B cell (primary cell): ENCODE measurements at regions not wholly inside any gene's neighbourhood (a gene's known extent, or its start where the extent isn't known, plus 50 kb on each side); places are given as distances from the start of the nearest gene placed in this dataset.

Experiments used
- ATAC-seq: fragments of 200-7000 bp; cut with Tn5 transposase; one replicate; pipeline ENCODE4 v1.10.0; 2021; ENCODE audit warnings: low read depth, mild to moderate bottlenecking, moderate number of reproducible peaks, moderate library complexity
- CTCF ChIA-PET: fragments of 350-600 bp; sonication (Branson Sonifier 250); formaldehyde crosslinking; loops from one replicate; lab custom pipeline; 2021; ENCODE audit warnings: antibody characterized with exemption, inconsistent platforms; lab: Charles Lee
- POLR2A ChIA-PET: fragments of 350-600 bp; sonication (Branson Sonifier 250); formaldehyde crosslinking; loops from one replicate; lab custom pipeline; 2021; ENCODE audit warnings: antibody characterized with exemption; lab: Charles Lee
- DNase-seq: peaks from one replicate; pipeline ENCODE4 v3.0.0; 2013
- H2AFZ ChIP-seq: 2 replicates; pipeline ENCODE4 v1.6.1; 2012; ENCODE audit warnings: mild to moderate bottlenecking, low read depth, low read length; ENCODE audit not compliant: insufficient read depth, poor library complexity, severe bottlenecking
- H3K27ac ChIP-seq, 2 donors: 1 replicate in 1 of 2; 2 replicates in 1 of 2; pipeline ENCODE4 v1.5.1; 2012 to 2013; ENCODE audit warnings: low read length in 2 of 2, mild to moderate bottlenecking in 2 of 2, moderate library complexity in 1 of 2
- H3K27me3 ChIP-seq, 4 experiments: fragments of 200-600 bp in 1 of 4; sonication (generic) in 1 of 4; replicated peaks in 1 of 4; 1 replicate in 2 of 4; 2 replicates in 2 of 4; pipeline versions ENCODE4 v1.6.1 to v1.7.0; 2013 to 2016; ENCODE audit warnings: low read length in 3 of 4, mild to moderate bottlenecking in 2 of 4, mixed read lengths in 1 of 4, moderate library complexity in 1 of 4; ENCODE audit not compliant: insufficient read depth in 4 of 4, control insufficient read depth in 3 of 4; ENCODE audit errors: control extremely low read depth in 1 of 4
- H3K36me3 ChIP-seq, 2 experiments: replicated peaks in 1 of 2; 1 replicate in 1 of 2; 2 replicates in 1 of 2; pipeline versions ENCODE4 v1.6.1 to v1.7.1; 2013; ENCODE audit warnings: low read length in 1 of 2; ENCODE audit not compliant: insufficient read depth in 2 of 2, control insufficient read depth in 1 of 2; ENCODE audit errors: control extremely low read depth in 1 of 2, extremely low read depth in 1 of 2
- H3K4me1 ChIP-seq, 2 donors: fragments of 200-600 bp in 1 of 2; sonication (generic) in 1 of 2; 1 replicate in 1 of 2; 2 replicates in 1 of 2; pipeline versions ENCODE4 v1.5.1 to v1.6.1; 2013 to 2017; ENCODE audit warnings: low read length in 2 of 2; ENCODE audit not compliant: control insufficient read depth in 2 of 2, insufficient read depth in 2 of 2
- H3K4me2 ChIP-seq: replicated peaks from 2 replicates; pipeline ENCODE3; 2012; ENCODE audit warnings: mild to moderate bottlenecking, low read depth, low read length; ENCODE audit not compliant: poor library complexity, severe bottlenecking
- H3K4me3 ChIP-seq, 5 experiments: fragments of 200-600 bp in 1 of 5; sonication (generic) in 1 of 5; 1 replicate in 3 of 5; 2 replicates in 2 of 5; pipeline versions ENCODE4 v1.5.1 to v1.7.0; 2011 to 2016; ENCODE audit warnings: low read length in 4 of 5, mild to moderate bottlenecking in 4 of 5, low read depth in 2 of 5, control low read depth in 1 of 5, moderate library complexity in 1 of 5; ENCODE audit not compliant: insufficient read depth in 1 of 5; ENCODE audit errors: control extremely low read depth in 1 of 5, extremely low read depth in 1 of 5
- H3K79me2 ChIP-seq: fragments of 200-600 bp; sonication (generic); one replicate; pipeline ENCODE4 v1.6.0; 2016; ENCODE audit warnings: low read length; ENCODE audit not compliant: control insufficient read depth, insufficient read depth
- H3K9ac ChIP-seq: fragments of 200-600 bp; sonication (generic); 2 replicates; pipeline ENCODE4 v1.6.1; 2017; ENCODE audit warnings: mild to moderate bottlenecking, low read length, moderate library complexity
- H3K9me3 ChIP-seq, 3 donors: one replicate each; pipeline versions ENCODE4 v1.6.1 to v1.7.1; 2013; ENCODE audit warnings: low read length in 2 of 3; ENCODE audit not compliant: control insufficient read depth in 2 of 3, insufficient read depth in 1 of 3; ENCODE audit errors: control extremely low read depth in 1 of 3
- H4K20me1 ChIP-seq: 2 replicates; pipeline ENCODE4 v1.6.0; 2012; ENCODE audit warnings: mild to moderate bottlenecking, low read length; ENCODE audit not compliant: insufficient read depth, control insufficient read depth, poor library complexity, severe bottlenecking
- H3K27ac Mint-ChIP-seq: one replicate; pipeline ENCODE4 v1.8.0; 2021; ENCODE audit warnings: mixed read lengths
- H3K27me3 Mint-ChIP-seq: one replicate; pipeline ENCODE4 v1.8.0; 2021; ENCODE audit warnings: mixed read lengths
- H3K4me1 Mint-ChIP-seq: one replicate; pipeline ENCODE4 v1.8.0; 2021; ENCODE audit warnings: mixed read lengths
- H3K4me3 Mint-ChIP-seq: one replicate; pipeline ENCODE4 v1.8.0; 2021; ENCODE audit warnings: mixed read lengths
- H3K9me3 Mint-ChIP-seq: one replicate; pipeline ENCODE4 v1.8.0; 2022; ENCODE audit warnings: mixed read lengths; ENCODE audit not compliant: insufficient read depth
- EZH2 ChIP-seq: IDR thresholded peaks from 2 replicates; pipeline ENCODE4 v1.6.1; 2012; ENCODE audit warnings: borderline replicate concordance, low read depth, mild to moderate bottlenecking, moderate library complexity, low read length; ENCODE audit not compliant: insufficient read depth, poor library complexity, severe bottlenecking
- WGBS: methylation state at CpG from one replicate; pipeline ENCODE4 v1.1.5; 2013; ENCODE audit warnings: missing lambda C conversion rate; ENCODE audit not compliant: insufficient coverage; 5-methylcytosine and 5-hydroxymethylcytosine counted together
- intact Hi-C: fragments of 100-400 bp; cut with micrococcal nuclease; formaldehyde crosslinking; loops from one replicate; pipeline ENCODE4 v1.10.0; 2022
- TF ChIP-seq, protein P1 (sequence below): fragments of 200-600 bp; IDR thresholded peaks from one replicate; pipeline ENCODE4 v1.8.0; 2022; ENCODE audit warnings: antibody characterized with exemption, mild to moderate bottlenecking

GRCh38 chr1:193584731-193585239, 398.4 kb upstream of the B3GALT2 start:
- H4K20me1 ChIP-seq = no peaks in the 10 kb centered on the region
- no peak overlapping the region for H3K4me3 Mint-ChIP-seq
- H3K9me3 ChIP-seq = no peaks in the 10 kb centered on the region
- H3K9me3 Mint-ChIP-seq = no peaks in the 10 kb centered on the region
- no peak for DNase-seq
- no peak overlapping the region for H3K27ac ChIP-seq
- no peak overlapping the region for H3K9ac ChIP-seq
- no peak overlapping the region for H3K4me3 ChIP-seq
- no peak for ATAC-seq
- no peaks in the 10 kb centered on the region for H3K79me2 ChIP-seq
- no CpG with 5 or more reads among the region's 2 CpGs for WGBS
- H3K27ac Mint-ChIP-seq = no peak overlapping the region
- ChIA-PET POLR2A (no interaction called here), CTCF (interaction anchor here (0.6 to 0.7 kb wide), 2 partner anchors 1188 to 1204 kb away, joined by 3 read pairs; no protein-coding TSS in a partner anchor)
- H3K36me3 ChIP-seq = no peaks in the 10 kb centered on the region
- H3K4me2 ChIP-seq = no peak overlapping the region
- TF ChIP-seq, protein P1, sequence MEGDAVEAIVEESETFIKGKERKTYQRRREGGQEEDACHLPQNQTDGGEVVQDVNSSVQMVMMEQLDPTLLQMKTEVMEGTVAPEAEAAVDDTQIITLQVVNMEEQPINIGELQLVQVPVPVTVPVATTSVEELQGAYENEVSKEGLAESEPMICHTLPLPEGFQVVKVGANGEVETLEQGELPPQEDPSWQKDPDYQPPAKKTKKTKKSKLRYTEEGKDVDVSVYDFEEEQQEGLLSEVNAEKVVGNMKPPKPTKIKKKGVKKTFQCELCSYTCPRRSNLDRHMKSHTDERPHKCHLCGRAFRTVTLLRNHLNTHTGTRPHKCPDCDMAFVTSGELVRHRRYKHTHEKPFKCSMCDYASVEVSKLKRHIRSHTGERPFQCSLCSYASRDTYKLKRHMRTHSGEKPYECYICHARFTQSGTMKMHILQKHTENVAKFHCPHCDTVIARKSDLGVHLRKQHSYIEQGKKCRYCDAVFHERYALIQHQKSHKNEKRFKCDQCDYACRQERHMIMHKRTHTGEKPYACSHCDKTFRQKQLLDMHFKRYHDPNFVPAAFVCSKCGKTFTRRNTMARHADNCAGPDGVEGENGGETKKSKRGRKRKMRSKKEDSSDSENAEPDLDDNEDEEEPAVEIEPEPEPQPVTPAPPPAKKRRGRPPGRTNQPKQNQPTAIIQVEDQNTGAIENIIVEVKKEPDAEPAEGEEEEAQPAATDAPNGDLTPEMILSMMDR = no peak
- TF ChIP-seq EZH2 = no peak
- H3K27me3 Mint-ChIP-seq = peaks cover 17% of the 10 kb centered on the region
- H3K27me3 ChIP-seq = no peaks in the 10 kb centered on the region
- intact Hi-C loops = no loop called here
- no peaks in the 10 kb centered on the region for H3K4me1 Mint-ChIP-seq
- no peak overlapping the region for H2AFZ ChIP-seq
- no peaks in the 10 kb centered on the region for H3K4me1 ChIP-seq

- Histone ChIP-seq H3K27ac (no peak overlapping the region), H2AFZ (no peak overlapping the region), H3K27me3 (peaks cover 0 to 3% (median 0%) of the 10 kb centered on the region in 4 experiments), H3K9ac (no peak overlapping the region), H3K36me3 (no peaks in the 10 kb centered on the region), H3K4me3 (no peak overlapping the region), H3K4me1 (no peaks in the 10 kb centered on the region), H3K9me3 (no peaks in the 10 kb centered on the region), H3K79me2 (no peaks in the 10 kb centered on the region), H4K20me1 (no peaks in the 10 kb centered on the region), H3K4me2 (no peak overlapping the region)
- intact Hi-C loops = no loop called here
- H3K9me3 Mint-ChIP-seq = no peaks in the 10 kb centered on the region
- peaks cover 29% of the 10 kb centered on the region for H3K27me3 Mint-ChIP-seq
- TF ChIP-seq, protein P1 = no peak
- TF ChIP-seq EZH2 = no peak
- no peak overlapping the region for H3K4me3 Mint-ChIP-seq
- H3K27ac Mint-ChIP-seq = no peak overlapping the region
- POLR2A ChIA-PET = no interaction called here
- ATAC-seq = no peak
- H3K4me1 Mint-ChIP-seq = no peaks in the 10 kb centered on the region
- WGBS = 98% methylated on average over 3 of the region's 3 CpGs
- DNase-seq = no peak
- CTCF ChIA-PET = interaction anchor here (0.9 kb wide), 1 partner anchor 9 kb away, joined by 3 read pairs; no protein-coding TSS in a partner anchor
These were observed 394.9 kb upstream of the B3GALT2 start for GRCh38 chr1:193581341-193581740.
